RWPE2 (cell line): ENCODE measurements at regions not wholly inside any gene's neighbourhood (a gene's known extent, or its start where the extent isn't known, plus 50 kb on each side); places are given as distances from the start of the nearest gene placed in this dataset.

Source experiments
- ATAC-seq: fragments of 200-7000 bp; cut with Tn5 transposase; 3 replicates; pipeline ENCODE4 v1.9.1; 2021; ENCODE audit warnings: low read depth
- DNase-seq: peaks from one replicate; pipeline ENCODE4 v3.0.0-alpha.2; 2020; ENCODE audit warnings: low spot score
- H3K27ac ChIP-seq: fragments of 450-650 bp; 2 replicates; pipeline ENCODE4 v1.5.1; 2017; ENCODE audit warnings: mild to moderate bottlenecking; ENCODE audit not compliant: poor library complexity, severe bottlenecking
- H3K27me3 ChIP-seq: fragments of 250-450 bp; sonication (Bioruptor Pico); 2 replicates; pipeline ENCODE4 v1.5.1; 2021; ENCODE audit warnings: mild to moderate bottlenecking, moderate library complexity; ENCODE audit not compliant: insufficient read depth, poor library complexity, severe bottlenecking
- H3K36me3 ChIP-seq: fragments of 250-450 bp; sonication (Bioruptor Pico); 2 replicates; pipeline ENCODE4 v1.5.1; 2020; ENCODE audit warnings: low read depth, mild to moderate bottlenecking, moderate library complexity
- H3K4me1 ChIP-seq: fragments of 250-450 bp; sonication (Bioruptor Pico); 2 replicates; pipeline ENCODE4 v1.5.1; 2021; ENCODE audit warnings: mild to moderate bottlenecking, moderate library complexity; ENCODE audit not compliant: insufficient read depth, poor library complexity, severe bottlenecking
- H3K4me3 ChIP-seq: fragments of 250-450 bp; sonication (Bioruptor Pico); 2 replicates; pipeline ENCODE4 v1.5.1; 2021; ENCODE audit warnings: mild to moderate bottlenecking, moderate library complexity; ENCODE audit not compliant: severe bottlenecking
- H3K9me3 ChIP-seq: fragments of 250-450 bp; sonication (Bioruptor Pico); 2 replicates; pipeline ENCODE4 v1.5.1; 2021; ENCODE audit warnings: mild to moderate bottlenecking, moderate library complexity; ENCODE audit not compliant: severe bottlenecking
- TF ChIP-seq, protein P1 (sequence below): fragments of 450-650 bp; IDR thresholded peaks from one replicate; pipeline ENCODE4 v1.5.1; 2017; ENCODE audit warnings: mild to moderate bottlenecking, moderate library complexity; ENCODE audit not compliant: poor library complexity, severe bottlenecking

- H3K4me1 ChIP-seq = no peaks in the 10 kb centered on the region
- H3K9me3 ChIP-seq = no peaks in the 10 kb centered on the region
- no peaks in the 10 kb centered on the region for H3K36me3 ChIP-seq
- TF ChIP-seq, protein P1, sequence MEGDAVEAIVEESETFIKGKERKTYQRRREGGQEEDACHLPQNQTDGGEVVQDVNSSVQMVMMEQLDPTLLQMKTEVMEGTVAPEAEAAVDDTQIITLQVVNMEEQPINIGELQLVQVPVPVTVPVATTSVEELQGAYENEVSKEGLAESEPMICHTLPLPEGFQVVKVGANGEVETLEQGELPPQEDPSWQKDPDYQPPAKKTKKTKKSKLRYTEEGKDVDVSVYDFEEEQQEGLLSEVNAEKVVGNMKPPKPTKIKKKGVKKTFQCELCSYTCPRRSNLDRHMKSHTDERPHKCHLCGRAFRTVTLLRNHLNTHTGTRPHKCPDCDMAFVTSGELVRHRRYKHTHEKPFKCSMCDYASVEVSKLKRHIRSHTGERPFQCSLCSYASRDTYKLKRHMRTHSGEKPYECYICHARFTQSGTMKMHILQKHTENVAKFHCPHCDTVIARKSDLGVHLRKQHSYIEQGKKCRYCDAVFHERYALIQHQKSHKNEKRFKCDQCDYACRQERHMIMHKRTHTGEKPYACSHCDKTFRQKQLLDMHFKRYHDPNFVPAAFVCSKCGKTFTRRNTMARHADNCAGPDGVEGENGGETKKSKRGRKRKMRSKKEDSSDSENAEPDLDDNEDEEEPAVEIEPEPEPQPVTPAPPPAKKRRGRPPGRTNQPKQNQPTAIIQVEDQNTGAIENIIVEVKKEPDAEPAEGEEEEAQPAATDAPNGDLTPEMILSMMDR = no peak
- no peaks in the 10 kb centered on the region for H3K27me3 ChIP-seq
- DNase-seq = no peak
- ATAC-seq = no peak
- H3K4me3 ChIP-seq = no peak overlapping the region
- H3K27ac ChIP-seq = no peak overlapping the region
Observed at GRCh38 chr3:117723825-117724224, 1014.2 kb downstream of the TUSC7 start.

DNA sequence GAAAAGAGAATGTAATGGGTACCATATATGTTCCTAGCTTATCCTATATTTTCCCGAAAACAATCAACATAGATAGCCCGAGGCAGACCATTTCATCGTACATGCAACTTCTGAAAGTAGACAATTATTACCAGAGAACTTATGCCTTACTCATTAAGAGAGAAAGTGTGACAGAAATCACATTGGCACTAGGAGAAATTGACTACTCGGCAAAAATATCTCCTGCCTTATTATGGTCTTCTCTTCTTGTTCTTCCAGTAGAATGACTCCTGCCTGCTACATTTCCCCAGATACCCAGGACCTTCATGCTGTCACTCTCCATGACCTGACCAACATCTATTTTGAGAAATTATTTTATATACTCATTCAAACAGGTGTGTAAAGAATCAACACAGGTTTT lies 1015.7 kb downstream of the TUSC7 start:
- Histone ChIP-seq H3K4me1 (no peaks in the 10 kb centered on the region), H3K27ac (no peak overlapping the region)
- DNase-seq = no peak

GRCh38 chr3:117726776-117727175 lies 1017.2 kb downstream of the TUSC7 start:
- ATAC-seq (no peak), DNase-seq (no peak)
- Histone ChIP-seq H3K4me1 (no peaks in the 10 kb centered on the region), H3K4me3 (no peak overlapping the region), H3K27me3 (no peaks in the 10 kb centered on the region), H3K36me3 (no peaks in the 10 kb centered on the region), H3K27ac (no peak overlapping the region), H3K9me3 (no peaks in the 10 kb centered on the region)
- TF ChIP-seq, protein P1 = no peak

More for the DNA sequence above, 1015.7 kb downstream of the TUSC7 start:
- Histone ChIP-seq H3K27me3 (no peaks in the 10 kb centered on the region), H3K4me3 (no peak overlapping the region), H3K9me3 (no peaks in the 10 kb centered on the region), H3K36me3 (no peaks in the 10 kb centered on the region)
- TF ChIP-seq, protein P1 = no peak
- ATAC-seq = no peak

DNA sequence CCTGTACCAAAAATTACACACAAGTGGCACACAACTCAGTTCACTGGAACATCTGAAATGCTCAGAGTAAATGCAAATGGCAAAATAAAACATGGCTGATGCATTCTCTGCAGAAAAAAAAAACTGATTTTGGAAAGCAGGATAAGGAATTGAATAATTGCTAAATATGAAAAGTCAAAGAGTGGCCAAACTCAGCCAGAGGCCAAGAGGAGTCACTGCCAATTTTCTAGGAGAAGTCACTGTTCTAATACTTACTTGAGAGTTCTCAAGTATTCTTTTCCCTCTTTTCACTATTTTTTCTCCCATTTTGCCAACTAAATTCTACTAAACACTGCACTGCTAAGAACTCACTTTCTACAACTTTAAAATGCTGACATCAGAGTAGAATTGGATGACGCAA lies 1018.6 kb downstream of the TUSC7 start:
- H3K4me1 ChIP-seq = no peaks in the 10 kb centered on the region
- no peaks in the 10 kb centered on the region for H3K27me3 ChIP-seq
- no peak for DNase-seq
- no peaks in the 10 kb centered on the region for H3K9me3 ChIP-seq
- no peak overlapping the region for H3K4me3 ChIP-seq
- TF ChIP-seq, protein P1 = no peak
- no peak for ATAC-seq
- H3K27ac ChIP-seq = no peak overlapping the region
- no peaks in the 10 kb centered on the region for H3K36me3 ChIP-seq

DNA sequence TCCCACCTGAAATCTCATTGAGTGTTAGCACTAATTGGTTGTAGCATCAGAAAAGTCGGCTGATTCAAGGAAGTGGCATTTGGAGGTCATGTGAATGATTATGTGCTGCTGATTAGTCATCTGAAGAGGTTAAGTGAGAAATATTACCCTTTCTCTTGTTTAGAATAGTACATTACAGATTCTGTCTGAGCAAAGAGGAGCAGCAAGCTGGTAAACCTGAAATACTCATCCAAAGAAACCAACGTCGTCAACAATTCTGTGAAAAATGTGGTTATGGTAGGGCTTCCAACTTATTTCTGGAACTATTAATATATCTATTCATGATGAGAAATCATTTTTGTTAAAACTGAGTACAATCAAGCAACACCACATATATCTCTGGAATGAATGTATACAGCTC lies 1024.9 kb downstream of the TUSC7 start:
- H3K27me3 ChIP-seq = no peaks in the 10 kb centered on the region
- H3K9me3 ChIP-seq = no peaks in the 10 kb centered on the region
- H3K36me3 ChIP-seq = no peaks in the 10 kb centered on the region
- no peak for DNase-seq
- H3K4me1 ChIP-seq = peaks cover 33% of the 10 kb centered on the region
- H3K4me3 ChIP-seq = no peak overlapping the region
- peak; percentile 43 for ATAC-seq
- TF ChIP-seq, protein P1 = no peak
- peak overlapping the region; percentile 87 for H3K27ac ChIP-seq
